ENCODE measurements at regions not wholly inside any gene's neighbourhood (a gene's known extent, or its start where the extent isn't known, plus 50 kb on each side); places are given as distances from the start of the nearest gene placed in this dataset.

DNA sequence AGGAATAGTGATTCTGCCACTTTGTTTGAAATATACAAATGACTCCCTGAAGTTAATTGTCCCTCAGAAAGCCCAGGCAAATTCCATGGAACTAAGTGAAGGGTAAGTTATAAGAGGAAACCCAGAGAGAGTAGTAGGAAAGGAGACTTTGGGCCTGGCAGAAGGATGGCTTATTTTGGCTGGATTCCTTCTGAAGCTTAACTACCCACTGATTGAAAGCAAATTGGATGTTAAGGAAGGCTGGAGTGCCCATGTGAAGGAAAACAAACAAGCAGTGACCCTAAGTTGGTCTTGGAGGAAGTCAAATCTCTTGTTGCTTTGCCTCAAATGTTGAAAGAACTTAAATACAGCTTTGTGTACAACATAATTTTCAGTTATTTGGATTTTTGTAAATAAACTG lies 1106.4 kb upstream of the ZEB2 start:
- TF ChIP-seq, protein P1, sequence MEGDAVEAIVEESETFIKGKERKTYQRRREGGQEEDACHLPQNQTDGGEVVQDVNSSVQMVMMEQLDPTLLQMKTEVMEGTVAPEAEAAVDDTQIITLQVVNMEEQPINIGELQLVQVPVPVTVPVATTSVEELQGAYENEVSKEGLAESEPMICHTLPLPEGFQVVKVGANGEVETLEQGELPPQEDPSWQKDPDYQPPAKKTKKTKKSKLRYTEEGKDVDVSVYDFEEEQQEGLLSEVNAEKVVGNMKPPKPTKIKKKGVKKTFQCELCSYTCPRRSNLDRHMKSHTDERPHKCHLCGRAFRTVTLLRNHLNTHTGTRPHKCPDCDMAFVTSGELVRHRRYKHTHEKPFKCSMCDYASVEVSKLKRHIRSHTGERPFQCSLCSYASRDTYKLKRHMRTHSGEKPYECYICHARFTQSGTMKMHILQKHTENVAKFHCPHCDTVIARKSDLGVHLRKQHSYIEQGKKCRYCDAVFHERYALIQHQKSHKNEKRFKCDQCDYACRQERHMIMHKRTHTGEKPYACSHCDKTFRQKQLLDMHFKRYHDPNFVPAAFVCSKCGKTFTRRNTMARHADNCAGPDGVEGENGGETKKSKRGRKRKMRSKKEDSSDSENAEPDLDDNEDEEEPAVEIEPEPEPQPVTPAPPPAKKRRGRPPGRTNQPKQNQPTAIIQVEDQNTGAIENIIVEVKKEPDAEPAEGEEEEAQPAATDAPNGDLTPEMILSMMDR (IDR thresholded peaks at IDR 0.05; ENCODE audit: control extremely low read depth, extremely low read depth, low read depth, missing control alignments) = no peak
- POLR2A ChIA-PET = no interaction called here
- CTCF ChIA-PET = interaction anchor here (1.3 to 1.4 kb wide), 3 partner anchors 10 to 21 kb away, joined by 3 to 5 read pairs (median 3); no protein-coding TSS in a partner anchor
- DNase-seq (ENCODE audit: extremely low spot score) = no peak

DNA sequence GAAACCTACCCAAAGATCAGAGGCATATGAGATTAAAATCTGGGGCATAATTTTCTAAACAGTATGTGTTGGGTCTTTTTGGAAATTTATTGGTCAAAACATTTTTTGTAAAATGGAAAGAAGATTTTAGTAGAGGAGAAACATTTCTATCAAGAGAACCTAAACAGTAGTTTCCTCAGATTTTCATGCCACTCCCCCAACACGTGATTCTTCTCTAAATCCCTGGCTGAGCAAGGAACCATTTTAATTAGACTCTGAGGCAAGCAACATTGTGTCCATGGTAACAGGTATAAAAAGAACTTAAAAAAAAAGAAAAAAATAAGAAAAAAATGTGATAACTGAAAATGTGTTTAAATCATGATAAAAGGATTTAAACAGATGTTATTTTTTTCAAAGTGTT lies 1105.2 kb upstream of the ZEB2 start:
- TF ChIP-seq, protein P1 (IDR thresholded peaks at IDR 0.05; ENCODE audit: control extremely low read depth, extremely low read depth, low read depth, missing control alignments) = no peak
- POLR2A ChIA-PET = no interaction called here
- CTCF ChIA-PET = interaction anchor here (1.2 kb wide), 1 partner anchor 10 kb away, joined by 6 read pairs; no protein-coding TSS in a partner anchor
- no peak for DNase-seq (ENCODE audit: extremely low spot score)

DNA sequence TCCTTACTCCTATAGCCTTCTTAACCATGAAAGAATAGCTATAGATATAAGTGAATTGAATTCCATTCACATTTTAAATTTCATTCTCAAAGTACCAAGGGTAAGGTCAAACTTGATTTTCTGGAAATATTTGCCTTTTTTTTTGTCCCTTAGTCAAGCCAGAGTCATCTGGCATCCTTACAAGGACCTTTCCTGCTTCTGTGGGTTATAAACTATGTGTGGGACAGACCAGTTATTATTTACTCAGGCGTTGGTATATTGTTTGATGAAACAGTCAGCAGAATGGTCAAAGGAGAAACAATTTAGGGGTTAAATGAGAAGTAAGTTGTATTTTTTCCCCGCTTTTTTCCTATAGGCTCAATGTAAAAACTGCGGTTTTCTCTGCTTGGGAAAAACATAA lies 1103.2 kb upstream of the ZEB2 start:
- DNase-seq (ENCODE audit: extremely low spot score) = no peak
- TF ChIP-seq, protein P1 (IDR thresholded peaks at IDR 0.05; ENCODE audit: control extremely low read depth, extremely low read depth, low read depth, missing control alignments) = no peak
- ChIA-PET CTCF (no interaction called here), POLR2A (no interaction called here)

DNA sequence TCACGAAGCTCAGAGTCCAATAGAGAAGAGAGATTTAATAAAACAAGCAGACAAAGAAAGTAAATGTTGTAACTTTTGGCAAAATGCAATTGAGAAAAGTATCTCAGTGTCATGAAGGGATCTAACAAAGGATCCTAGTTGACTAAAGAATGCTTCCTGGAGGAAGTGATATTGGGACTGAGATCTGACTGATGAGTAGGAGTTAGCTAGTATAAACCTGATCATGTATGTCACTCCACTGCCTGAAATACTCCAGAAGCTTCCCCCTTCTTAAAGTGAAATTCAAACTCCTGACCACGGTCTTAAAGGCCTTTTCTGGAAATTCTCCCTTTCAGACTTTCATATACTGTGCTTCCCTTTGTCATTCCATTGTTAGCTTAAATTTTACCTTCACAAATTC lies 1102.4 kb upstream of the ZEB2 start:
- ChIA-PET CTCF (interaction anchor here (0.9 kb wide), 1 partner anchor 18 kb away, joined by 4 read pairs; no protein-coding TSS in a partner anchor), POLR2A (no interaction called here)
- DNase-seq (ENCODE audit: extremely low spot score) = no peak

DNA sequence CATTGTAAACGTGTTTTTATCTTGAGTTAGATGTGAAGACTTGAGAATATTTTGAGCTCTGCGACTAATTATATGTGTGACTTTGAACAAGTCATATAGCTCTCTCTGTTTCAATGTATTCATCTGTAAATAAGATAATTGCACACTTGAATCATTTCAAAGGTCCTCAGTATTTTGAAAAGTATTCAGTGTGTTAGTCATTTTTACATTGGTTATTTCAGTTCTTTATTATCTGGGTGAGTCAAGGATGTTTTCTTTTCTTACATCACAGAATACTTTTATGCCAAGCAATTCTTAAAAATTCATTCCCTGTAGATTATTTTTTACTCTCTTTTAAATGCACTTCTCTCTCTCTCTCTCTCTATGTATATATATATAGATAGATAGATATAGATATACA lies 1098.0 kb upstream of the ZEB2 start:
- CTCF ChIA-PET = interaction anchor here (1.2 kb wide), 1 partner anchor 15 kb away, joined by 3 read pairs; no protein-coding TSS in a partner anchor
- POLR2A ChIA-PET = no interaction called here
- no peak for DNase-seq (ENCODE audit: extremely low spot score)
- TF ChIP-seq, protein P1 (IDR thresholded peaks at IDR 0.05; ENCODE audit: control extremely low read depth, extremely low read depth, low read depth, missing control alignments) = no peak

More for the DNA sequence above, 1102.4 kb upstream of the ZEB2 start:
- TF ChIP-seq, protein P1 (IDR thresholded peaks at IDR 0.05; ENCODE audit: control extremely low read depth, extremely low read depth, low read depth, missing control alignments) = no peak

DNA sequence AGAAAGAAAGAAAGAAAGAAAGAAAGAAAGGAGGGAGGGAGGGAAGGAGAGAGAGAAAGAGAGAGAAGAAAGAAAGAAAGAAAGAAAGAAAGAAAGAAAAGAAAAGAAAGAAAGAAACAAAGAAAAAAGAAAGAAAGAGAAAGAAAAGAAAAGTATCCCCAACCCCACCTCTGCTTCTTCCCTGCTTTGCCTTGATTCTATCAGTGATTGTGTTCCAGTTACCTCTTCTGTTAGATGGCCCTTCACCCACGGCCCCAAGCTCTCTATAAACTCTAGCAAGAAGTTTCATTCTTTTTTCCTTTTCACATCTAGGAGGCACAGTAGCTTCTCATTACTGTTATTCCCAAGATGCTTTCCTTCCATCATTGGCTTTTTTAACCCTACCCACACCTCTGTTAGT lies 1097.5 kb upstream of the ZEB2 start:
- TF ChIP-seq, protein P1 (IDR thresholded peaks at IDR 0.05; ENCODE audit: control extremely low read depth, extremely low read depth, low read depth, missing control alignments) = no peak
- ChIA-PET POLR2A (no interaction called here), CTCF (interaction anchor here (1.2 kb wide), 1 partner anchor 15 kb away, joined by 3 read pairs; no protein-coding TSS in a partner anchor)
- DNase-seq (ENCODE audit: extremely low spot score) = no peak
